SH-SY5Y (cell line): ENCODE measurements at regions not wholly inside any gene's neighbourhood (a gene's known extent, or its start where the extent isn't known, plus 50 kb on each side); places are given as distances from the start of the nearest gene placed in this dataset.

Experiments
- GATA2 ChIP-seq: IDR thresholded peaks from 2 replicates; pipeline ENCODE4 v1.6.1; 2011; ENCODE audit warnings: mild to moderate bottlenecking, low read depth, low read length
- GATA3 ChIP-seq: IDR thresholded peaks from 2 replicates; pipeline ENCODE4 v1.6.1; 2011; ENCODE audit warnings: low read depth, mild to moderate bottlenecking, low read length, moderate library complexity

DNA sequence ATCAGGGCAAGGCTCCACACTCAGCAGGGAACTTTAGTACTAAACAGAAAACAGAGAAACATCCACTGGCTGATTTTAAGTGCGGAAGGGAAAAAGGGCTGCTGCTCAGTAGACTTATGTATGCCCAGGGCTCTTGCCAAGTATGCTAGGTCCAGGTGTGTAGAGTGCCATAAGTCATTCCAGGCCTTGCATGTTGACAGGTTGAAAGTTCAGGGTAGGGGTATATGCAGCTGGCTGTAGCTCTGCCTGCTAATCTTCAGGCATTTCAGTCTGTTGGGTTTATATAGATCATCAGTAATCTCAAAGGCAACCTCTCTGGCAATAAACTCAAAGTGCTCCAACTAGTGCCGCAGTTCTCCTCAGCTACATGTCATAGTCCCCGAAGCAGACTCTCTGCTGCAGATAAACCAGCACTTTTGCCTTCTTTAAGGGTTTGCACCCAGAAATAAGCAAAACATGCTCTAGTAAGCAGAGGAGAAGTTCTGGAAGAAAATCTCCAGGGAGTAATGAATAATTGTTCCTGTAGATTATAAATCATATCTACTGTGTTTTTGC, 134.9 kb upstream of the GRIA3 start:
- TF ChIP-seq GATA2 (no peak), GATA3 (no peak)
